NCI-H2107 treated with DMSO at 0.1 percent for 48 hours (cell line): ENCODE measurements at regions not wholly inside any gene's neighbourhood (a gene's known extent, or its start where the extent isn't known, plus 50 kb on each side); places are given as distances from the start of the nearest gene placed in this dataset.
A peak's percentile ranks its signal among the peaks of the same experiment; 100 is the strongest.

Experiments used
- DNase-seq: peaks from one replicate; lab custom pipeline; 2025; ENCODE audit not compliant: unreplicated experiment; lab: John Stamatoyannopoulos, UW

GRCh38 chr16:51815523-51815922, 664.5 kb upstream of the SALL1 start:
- DNase-seq = no peak

GRCh38 chr16:51814617-51815016, 663.5 kb upstream of the SALL1 start:
- no peak for DNase-seq

GRCh38 chr16:51813609-51814008, 662.5 kb upstream of the SALL1 start:
- DNase-seq = no peak

- no peak for DNase-seq
These were observed 661.9 kb upstream of the SALL1 start for GRCh38 chr16:51812945-51813344.

DNA sequence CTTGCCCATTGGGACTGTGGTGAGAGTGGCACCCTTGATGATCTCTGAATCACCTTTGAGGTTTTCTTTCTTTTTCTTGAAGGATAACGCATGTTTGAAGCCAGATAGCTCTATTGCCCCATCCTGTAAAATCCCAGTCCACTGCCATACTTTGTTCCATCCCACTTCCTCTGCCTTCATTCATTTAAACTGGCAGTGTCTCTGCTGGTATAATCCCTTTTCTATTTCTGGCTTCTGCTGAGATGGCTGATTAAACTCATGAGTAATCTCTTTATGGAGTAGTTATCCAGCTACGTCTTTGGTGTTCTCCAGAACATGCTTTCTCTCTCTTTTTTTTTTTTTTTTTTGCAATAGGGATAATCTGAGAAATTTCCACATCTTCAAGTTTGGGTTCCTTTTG, 656.5 kb upstream of the SALL1 start:
- no peak for DNase-seq

- DNase-seq = no peak
These were observed 650.6 kb upstream of the SALL1 start for GRCh38 chr16:51801635-51802034.

- DNase-seq = no peak
These were observed 646.7 kb upstream of the SALL1 start for GRCh38 chr16:51797669-51798259.

GRCh38 chr16:51779240-51779639, 628.2 kb upstream of the SALL1 start:
- DNase-seq = no peak

DNA sequence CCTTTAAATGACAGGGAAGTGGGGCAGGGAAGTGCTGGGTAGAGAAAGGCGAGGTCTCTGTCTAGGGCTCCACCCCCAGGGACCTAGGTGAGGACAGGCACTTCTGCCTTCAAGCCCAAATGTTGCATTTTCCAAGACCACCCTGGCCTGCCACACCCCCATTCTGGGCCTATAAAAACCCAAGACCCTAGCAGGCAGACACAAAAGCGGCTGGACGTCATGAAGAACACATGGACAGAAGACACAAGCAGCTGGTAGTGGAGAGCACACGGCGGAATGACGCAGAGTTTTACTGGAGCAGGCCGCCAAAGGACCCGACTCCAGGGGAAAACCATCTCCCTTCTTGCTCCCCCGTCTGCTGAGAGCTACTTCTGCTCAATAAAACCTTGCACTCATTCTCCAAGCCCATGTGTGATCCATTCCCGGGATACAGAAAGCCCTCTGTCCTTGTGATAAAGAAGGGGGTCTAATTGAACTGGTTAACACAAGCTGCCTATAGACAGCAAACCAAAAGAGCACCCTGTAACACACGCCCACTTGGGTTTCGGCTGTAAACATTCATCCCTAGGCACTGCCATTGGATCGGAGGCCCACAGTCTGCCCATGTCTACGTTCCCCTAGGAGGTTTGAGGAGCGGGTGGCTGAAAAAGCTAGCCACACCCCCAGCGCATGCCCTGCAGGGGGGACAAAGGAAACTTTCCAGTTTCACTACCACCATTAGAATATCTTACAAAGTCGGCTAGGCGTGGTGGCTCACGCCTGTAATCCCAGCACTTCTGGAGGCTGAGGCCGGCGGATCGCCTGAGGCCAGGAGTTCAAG, 622.2 kb upstream of the SALL1 start:
- DNase-seq = no peak

GRCh38 chr16:51766739-51767138, 615.7 kb upstream of the SALL1 start:
- DNase-seq = no peak

GRCh38 chr16:51763072-51763661, 612.1 kb upstream of the SALL1 start:
- DNase-seq = no peak

- DNase-seq = peak; percentile 69
These were observed 611.3 kb upstream of the SALL1 start for GRCh38 chr16:51762081-51762996.

DNA sequence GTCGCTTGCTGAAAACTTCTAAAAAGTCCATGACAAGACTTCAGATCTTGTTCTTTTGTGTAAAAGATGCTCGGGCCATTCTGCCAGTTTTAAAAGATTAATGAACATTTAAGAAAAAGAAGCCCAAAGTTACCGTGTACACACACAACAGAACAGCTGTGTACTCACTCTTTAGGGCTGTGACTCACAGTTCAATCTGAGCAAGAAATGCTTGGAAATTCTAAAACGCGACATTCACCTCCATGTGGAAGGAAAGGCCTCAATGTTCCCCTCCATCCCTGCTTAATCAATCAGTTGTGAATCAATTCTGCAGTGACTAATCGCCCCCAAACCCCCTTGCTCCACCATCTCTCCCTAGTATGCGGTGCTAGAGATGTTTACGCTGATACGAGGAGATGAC, 609.9 kb upstream of the SALL1 start:
- DNase-seq = no peak

DNA sequence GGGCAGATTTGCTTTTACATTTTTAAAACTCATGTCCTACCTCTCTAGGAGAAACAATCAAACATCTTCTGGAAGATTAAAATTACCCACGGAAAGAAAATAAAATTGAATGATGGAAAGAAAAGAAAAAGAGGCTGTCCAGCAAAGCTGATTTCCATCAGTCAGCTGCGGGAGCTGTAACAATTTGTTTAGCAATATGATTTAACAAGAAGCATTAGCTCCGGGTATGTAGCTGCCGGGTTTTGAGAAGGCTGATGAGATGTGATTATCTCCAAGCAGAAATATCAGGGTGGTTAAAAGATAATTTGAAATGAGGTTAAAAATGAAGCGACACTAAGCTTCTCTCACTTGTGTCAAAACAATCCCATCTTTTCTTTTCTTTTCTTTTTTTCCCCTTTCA, 608.9 kb upstream of the SALL1 start:
- DNase-seq = no peak

DNA sequence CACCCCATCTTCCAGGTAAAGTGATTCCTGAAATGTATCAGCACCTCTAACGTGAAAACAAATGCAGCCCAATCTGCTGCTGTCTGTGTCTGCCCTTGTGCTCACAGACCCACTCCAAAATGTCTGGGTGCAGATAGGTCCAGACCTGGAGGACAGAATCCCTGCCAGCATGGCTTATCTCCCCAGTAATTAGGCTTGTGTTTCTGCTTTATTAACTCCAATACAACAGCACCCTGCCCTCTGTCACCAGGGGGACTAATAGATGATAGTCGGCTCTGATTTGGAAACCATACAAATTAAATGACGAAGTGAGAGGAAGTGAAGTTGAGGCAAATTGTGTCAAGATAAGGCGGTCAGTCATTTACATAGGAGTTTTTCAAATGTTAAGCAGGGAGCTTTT, 608.3 kb upstream of the SALL1 start:
- DNase-seq = no peak

- DNase-seq = no peak
These were observed 606.9 kb upstream of the SALL1 start for GRCh38 chr16:51757921-51758479.

GRCh38 chr16:51757505-51757904, 606.4 kb upstream of the SALL1 start:
- DNase-seq = no peak

DNA sequence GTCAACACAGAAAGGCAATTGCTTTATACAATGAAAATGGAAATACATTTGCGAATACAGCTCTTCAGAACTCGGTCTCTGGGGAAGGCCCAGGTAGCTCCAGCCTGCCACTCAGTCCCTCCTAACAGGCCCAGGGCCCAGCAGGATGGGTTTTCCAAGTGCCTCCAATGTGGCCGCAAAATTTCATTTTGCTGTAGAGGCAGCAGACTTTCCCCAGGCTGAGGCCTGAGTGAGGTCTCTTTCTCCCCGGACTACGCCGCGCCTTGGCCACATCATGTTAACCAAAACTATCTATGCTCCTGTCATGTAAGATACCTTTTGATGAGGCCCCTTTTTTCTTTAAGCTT, 606.0 kb upstream of the SALL1 start:
- DNase-seq = no peak

- DNase-seq = no peak
These were observed 605.5 kb upstream of the SALL1 start for GRCh38 chr16:51756447-51757123.

GRCh38 chr16:51755577-51756355, 604.7 kb upstream of the SALL1 start:
- DNase-seq = no peak
